ENCODE measurements at regions not wholly inside any gene's neighbourhood (a gene's known extent, or its start where the extent isn't known, plus 50 kb on each side); places are given as distances from the start of the nearest gene placed in this dataset.

DNA sequence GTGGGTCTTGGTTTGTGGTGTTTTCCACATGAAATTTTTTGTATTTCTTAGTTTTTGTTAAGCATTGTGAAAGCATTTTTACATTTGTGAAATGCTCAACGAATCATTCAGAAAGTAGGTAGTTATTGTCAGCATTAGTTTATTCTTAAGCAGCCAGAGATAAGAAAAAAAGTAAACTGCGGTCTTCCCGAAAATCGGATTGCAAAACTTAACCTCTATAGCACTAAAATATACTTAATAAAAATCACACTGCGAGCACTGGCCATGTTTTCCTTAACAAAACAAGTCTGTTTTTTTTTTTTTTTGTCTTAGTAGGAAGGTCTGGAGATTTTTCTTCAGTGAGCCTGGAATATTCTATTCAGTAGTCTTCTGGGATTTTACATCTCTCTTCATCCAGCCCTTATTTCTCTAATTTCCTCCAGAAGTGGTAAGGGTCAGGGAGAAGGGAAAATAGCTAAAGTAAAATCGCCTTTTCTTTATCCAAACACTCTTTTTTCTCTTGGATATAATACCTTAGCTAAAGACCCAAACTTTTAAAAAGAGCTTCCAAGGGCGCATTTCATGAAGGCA lies 289.9 kb downstream of the DMAC1 start:
- TF ChIP-seq, protein P1, sequence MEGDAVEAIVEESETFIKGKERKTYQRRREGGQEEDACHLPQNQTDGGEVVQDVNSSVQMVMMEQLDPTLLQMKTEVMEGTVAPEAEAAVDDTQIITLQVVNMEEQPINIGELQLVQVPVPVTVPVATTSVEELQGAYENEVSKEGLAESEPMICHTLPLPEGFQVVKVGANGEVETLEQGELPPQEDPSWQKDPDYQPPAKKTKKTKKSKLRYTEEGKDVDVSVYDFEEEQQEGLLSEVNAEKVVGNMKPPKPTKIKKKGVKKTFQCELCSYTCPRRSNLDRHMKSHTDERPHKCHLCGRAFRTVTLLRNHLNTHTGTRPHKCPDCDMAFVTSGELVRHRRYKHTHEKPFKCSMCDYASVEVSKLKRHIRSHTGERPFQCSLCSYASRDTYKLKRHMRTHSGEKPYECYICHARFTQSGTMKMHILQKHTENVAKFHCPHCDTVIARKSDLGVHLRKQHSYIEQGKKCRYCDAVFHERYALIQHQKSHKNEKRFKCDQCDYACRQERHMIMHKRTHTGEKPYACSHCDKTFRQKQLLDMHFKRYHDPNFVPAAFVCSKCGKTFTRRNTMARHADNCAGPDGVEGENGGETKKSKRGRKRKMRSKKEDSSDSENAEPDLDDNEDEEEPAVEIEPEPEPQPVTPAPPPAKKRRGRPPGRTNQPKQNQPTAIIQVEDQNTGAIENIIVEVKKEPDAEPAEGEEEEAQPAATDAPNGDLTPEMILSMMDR (IDR thresholded peaks at IDR 0.05; ENCODE audit: low read depth, low read length), result no peak
- TF ChIP-seq EZH2phosphoT487 (IDR thresholded peaks at IDR 0.05; ENCODE audit: low read depth), result no peak

Measured in OCI-LY3 (cell line).